HL-60 (cell line): ENCODE measurements at regions not wholly inside any gene's neighbourhood (a gene's known extent, or its start where the extent isn't known, plus 50 kb on each side); places are given as distances from the start of the nearest gene placed in this dataset.

ENCODE experiments used
- DNase-seq, 2 experiments: peaks; one replicate each; pipeline ENCODE4 v3.0.0-alpha.2; 2010 to 2020; ENCODE audit warnings: low read depth in 1 of 2, low spot score in 1 of 2
- H3K27ac ChIP-seq: fragments of 250-450 bp; sonication (Bioruptor Pico); replicated peaks from 2 replicates; pipeline ENCODE4 v1.5.1; 2020; ENCODE audit warnings: mild to moderate bottlenecking, moderate library complexity
- H3K27me3 ChIP-seq: fragments of 250-450 bp; sonication (Bioruptor Pico); 2 replicates; pipeline ENCODE4 v1.5.1; 2021; ENCODE audit warnings: mild to moderate bottlenecking, moderate library complexity; ENCODE audit not compliant: insufficient read depth, poor library complexity, severe bottlenecking
- H3K4me3 ChIP-seq: replicated peaks from 2 replicates; pipeline ENCODE4 v1.5.1; 2011; ENCODE audit warnings: mild to moderate bottlenecking, control low read depth, low read length; ENCODE audit not compliant: insufficient read depth
- GABPA ChIP-seq: IDR thresholded peaks from 2 replicates; pipeline ENCODE4 v1.6.1; 2012; ENCODE audit warnings: low read depth
- POLR2AphosphoS5 ChIP-seq: IDR thresholded peaks from 2 replicates; pipeline ENCODE4 v1.6.1; 2012; ENCODE audit warnings: low read depth
- SPI1 ChIP-seq: IDR thresholded peaks from 2 replicates; pipeline ENCODE4 v1.6.1; 2012; ENCODE audit warnings: low read depth, mild to moderate bottlenecking, borderline replicate concordance
- TF ChIP-seq, protein P1 (sequence below): IDR thresholded peaks from one replicate; pipeline ENCODE4 v1.5.1; 2011; ENCODE audit warnings: low read length, control low read depth, inconsistent platforms; ENCODE audit not compliant: insufficient read depth
- TF ChIP-seq, protein P2 (sequence below): IDR thresholded peaks from 2 replicates; pipeline ENCODE4 v1.6.1; 2012; ENCODE audit warnings: low read depth; ENCODE audit not compliant: insufficient replicate concordance

DNA sequence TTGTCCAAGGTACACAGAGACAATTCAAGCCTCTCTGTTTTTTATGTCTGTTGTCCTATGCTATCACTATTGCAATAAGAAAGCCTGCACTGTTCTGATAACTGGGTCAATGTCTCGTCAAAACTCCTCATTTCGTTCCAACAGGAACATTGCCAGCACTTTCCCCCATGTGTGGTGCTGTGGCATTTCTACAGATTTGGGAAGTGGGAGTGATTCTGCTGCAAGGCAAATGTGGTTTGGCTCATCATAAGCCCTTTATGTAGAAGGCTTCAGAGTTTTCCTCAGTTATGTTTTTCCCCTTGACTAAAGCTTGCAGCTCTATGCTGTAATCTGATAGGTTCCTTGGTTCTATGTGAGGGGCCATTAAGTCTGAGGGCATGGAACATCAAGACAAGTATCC, 324.1 kb upstream of the TCF4 start:
- no peak for TF ChIP-seq POLR2AphosphoS5
- Histone ChIP-seq H3K4me3 (no peak overlapping the region), H3K27ac (no peak overlapping the region), H3K27me3 (no peaks in the 10 kb centered on the region)
- no peak for DNase-seq

DNA sequence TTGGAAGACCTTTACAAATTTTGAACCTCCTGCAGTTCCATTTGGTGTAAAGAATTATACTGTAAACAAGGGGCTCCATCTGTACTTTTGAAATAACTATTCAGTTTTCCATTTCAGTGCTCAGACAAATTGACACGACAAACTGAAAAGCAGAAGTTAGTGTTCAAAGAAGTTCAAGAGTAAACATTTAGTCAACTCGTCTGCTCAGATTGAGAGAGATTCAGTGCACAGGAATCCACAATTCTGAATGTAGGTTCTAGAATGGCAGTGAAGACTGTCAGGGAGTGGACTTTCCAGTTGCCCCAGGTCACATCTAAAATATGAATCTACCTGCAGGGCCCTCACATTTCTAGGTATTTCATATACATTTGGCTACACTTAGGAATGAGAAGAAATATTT, 322.3 kb upstream of the TCF4 start:
- Histone ChIP-seq H3K27me3 (no peaks in the 10 kb centered on the region), H3K4me3 (no peak overlapping the region), H3K27ac (no peak overlapping the region)
- DNase-seq, result no peak
- TF ChIP-seq POLR2AphosphoS5 (no peak), GABPA (no peak), SPI1 (no peak)
- TF ChIP-seq, protein P1, sequence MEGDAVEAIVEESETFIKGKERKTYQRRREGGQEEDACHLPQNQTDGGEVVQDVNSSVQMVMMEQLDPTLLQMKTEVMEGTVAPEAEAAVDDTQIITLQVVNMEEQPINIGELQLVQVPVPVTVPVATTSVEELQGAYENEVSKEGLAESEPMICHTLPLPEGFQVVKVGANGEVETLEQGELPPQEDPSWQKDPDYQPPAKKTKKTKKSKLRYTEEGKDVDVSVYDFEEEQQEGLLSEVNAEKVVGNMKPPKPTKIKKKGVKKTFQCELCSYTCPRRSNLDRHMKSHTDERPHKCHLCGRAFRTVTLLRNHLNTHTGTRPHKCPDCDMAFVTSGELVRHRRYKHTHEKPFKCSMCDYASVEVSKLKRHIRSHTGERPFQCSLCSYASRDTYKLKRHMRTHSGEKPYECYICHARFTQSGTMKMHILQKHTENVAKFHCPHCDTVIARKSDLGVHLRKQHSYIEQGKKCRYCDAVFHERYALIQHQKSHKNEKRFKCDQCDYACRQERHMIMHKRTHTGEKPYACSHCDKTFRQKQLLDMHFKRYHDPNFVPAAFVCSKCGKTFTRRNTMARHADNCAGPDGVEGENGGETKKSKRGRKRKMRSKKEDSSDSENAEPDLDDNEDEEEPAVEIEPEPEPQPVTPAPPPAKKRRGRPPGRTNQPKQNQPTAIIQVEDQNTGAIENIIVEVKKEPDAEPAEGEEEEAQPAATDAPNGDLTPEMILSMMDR, result no peak
- TF ChIP-seq, protein P2, sequence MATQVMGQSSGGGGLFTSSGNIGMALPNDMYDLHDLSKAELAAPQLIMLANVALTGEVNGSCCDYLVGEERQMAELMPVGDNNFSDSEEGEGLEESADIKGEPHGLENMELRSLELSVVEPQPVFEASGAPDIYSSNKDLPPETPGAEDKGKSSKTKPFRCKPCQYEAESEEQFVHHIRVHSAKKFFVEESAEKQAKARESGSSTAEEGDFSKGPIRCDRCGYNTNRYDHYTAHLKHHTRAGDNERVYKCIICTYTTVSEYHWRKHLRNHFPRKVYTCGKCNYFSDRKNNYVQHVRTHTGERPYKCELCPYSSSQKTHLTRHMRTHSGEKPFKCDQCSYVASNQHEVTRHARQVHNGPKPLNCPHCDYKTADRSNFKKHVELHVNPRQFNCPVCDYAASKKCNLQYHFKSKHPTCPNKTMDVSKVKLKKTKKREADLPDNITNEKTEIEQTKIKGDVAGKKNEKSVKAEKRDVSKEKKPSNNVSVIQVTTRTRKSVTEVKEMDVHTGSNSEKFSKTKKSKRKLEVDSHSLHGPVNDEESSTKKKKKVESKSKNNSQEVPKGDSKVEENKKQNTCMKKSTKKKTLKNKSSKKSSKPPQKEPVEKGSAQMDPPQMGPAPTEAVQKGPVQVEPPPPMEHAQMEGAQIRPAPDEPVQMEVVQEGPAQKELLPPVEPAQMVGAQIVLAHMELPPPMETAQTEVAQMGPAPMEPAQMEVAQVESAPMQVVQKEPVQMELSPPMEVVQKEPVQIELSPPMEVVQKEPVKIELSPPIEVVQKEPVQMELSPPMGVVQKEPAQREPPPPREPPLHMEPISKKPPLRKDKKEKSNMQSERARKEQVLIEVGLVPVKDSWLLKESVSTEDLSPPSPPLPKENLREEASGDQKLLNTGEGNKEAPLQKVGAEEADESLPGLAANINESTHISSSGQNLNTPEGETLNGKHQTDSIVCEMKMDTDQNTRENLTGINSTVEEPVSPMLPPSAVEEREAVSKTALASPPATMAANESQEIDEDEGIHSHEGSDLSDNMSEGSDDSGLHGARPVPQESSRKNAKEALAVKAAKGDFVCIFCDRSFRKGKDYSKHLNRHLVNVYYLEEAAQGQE, result no peak

DNA sequence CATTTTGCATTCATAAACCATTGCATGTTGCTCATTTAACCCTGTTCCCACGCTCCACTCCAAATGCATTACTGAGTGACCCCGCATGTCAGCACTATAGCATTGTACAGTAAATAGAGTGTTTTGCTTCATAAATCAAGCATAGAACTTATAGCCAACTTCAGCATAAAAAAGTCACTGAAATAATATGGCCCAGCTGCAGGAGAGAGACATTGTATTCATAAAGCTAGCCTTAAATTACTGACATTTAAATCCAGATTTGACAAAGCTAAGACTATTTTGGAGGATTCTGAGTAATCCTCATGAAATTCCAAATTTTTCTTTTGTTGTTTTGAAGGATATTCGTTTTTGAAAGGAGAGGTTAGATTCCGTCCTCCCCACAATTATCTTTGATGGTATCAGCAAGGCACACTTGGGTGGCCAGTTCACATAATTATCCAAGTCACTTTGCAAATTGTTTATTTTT, 320.9 kb upstream of the TCF4 start:
- Histone ChIP-seq H3K27me3 (no peaks in the 10 kb centered on the region), H3K27ac (no peak overlapping the region), H3K4me3 (no peak overlapping the region)
- TF ChIP-seq POLR2AphosphoS5 (no peak), SPI1 (no peak), GABPA (no peak)
- TF ChIP-seq, protein P1, result no peak
- TF ChIP-seq, protein P2, result no peak
- no peak for DNase-seq

DNA sequence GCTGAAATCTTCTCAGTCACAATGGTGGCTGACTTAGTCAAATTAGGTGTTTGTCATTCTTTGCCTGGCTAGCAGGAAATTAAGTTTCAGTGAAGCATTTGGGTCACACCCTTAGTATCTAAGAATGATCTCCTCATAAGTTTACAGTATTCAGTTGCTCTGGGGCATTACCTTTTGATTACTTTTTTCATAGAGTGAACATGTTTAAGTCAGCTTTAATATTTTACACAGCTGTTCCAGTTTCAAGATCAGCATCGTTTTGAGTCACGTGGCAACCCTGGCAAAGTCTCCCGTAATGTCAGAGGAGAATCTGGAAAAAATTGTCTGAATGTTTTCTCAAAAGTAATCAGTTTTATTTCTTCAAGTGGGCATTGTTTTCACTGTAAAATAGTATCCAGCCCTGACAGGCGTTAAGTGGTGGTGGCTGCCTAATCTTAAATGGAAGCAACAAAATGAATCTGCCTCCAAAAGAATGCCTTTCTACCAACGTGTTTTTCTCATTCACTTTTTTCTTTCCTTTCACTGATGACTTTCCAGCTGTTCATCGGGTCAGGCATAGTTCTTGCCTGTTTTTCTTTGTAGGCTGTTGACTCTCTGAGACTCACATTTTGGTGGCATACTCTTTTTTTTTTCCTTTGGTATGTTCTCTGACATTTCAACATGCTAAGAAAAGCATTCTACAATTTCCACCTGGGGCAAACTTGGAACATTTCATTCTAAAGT, 319.6 kb upstream of the TCF4 start:
- TF ChIP-seq, protein P2, result no peak
- TF ChIP-seq SPI1 (no peak), GABPA (no peak), POLR2AphosphoS5 (no peak)
- TF ChIP-seq, protein P1, result no peak
- Histone ChIP-seq H3K27ac (no peak overlapping the region), H3K4me3 (no peak overlapping the region), H3K27me3 (no peaks in the 10 kb centered on the region)
- no peak for DNase-seq
